C4-2B (cell line): ENCODE measurements at regions not wholly inside any gene's neighbourhood (a gene's known extent, or its start where the extent isn't known, plus 50 kb on each side); places are given as distances from the start of the nearest gene placed in this dataset.

Experiments
- H3K27ac ChIP-seq: fragments of 450-650 bp; 2 replicates; pipeline ENCODE4 v1.5.1; 2017
- CTCF ChIP-seq: fragments of 450-650 bp; conservative IDR thresholded peaks from 2 replicates; pipeline ENCODE4 v1.5.1; 2017; ENCODE audit warnings: mild to moderate bottlenecking
- ZFX ChIP-seq: fragments of 450-650 bp; IDR thresholded peaks from 2 replicates; pipeline ENCODE4 v1.6.1; 2017

GRCh38 chr2:167793725-167794124 lies 453.7 kb downstream of the STK39 start:
- H3K27ac ChIP-seq, result no peak overlapping the region
- TF ChIP-seq CTCF, result no peak

DNA sequence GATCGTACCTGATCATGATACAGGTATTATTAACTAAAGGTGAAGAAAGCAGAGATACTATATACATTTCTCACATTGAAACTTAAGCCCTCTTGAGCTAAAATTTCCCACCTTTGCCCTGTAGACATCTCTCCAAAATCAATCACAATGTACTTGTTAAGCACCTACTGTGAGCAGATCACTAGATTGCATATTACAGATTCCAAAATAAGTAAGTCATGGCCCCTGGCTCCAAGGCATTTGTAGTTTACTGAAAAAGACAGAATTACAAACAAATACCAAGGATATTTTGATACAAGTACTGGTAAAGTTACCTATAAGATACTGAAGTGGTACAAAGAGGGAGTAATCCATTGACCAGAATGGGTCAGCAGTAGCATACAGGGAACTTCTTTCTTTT lies 455.3 kb downstream of the STK39 start:
- TF ChIP-seq CTCF, result no peak
- TF ChIP-seq ZFX, result no peak
- no peak overlapping the region for H3K27ac ChIP-seq

DNA sequence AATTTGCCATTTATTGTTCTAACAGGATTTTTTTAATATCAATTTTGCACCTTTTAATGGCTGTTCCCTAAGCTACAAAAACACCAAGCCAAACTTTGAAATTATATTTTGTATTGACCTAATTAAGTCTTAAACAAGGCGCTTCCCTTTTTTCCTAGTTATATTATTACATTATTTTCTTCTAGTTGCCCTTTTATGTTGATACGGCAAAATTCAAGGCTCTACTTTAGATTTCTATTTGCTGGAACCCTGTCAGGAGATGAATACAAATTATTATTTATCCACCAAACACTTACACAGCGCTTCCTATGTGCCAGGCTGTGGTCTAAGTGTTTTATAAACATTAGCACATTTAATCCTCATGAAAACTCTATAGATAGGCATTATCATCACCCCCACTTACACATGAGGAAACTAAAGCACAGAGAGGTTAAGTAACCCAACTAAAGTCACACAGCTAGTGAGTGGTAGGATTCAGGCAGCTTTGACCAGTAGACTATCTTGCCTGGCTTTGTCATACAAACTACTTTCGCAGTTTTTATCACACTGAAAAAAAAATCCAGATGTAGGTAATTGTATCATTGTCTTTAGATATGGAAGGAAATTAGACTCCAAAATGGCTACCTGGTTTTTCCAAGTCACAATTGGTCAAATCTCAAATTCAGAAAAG lies 456.5 kb downstream of the STK39 start:
- TF ChIP-seq ZFX (no peak), CTCF (no peak)
- H3K27ac ChIP-seq, result no peak overlapping the region

DNA sequence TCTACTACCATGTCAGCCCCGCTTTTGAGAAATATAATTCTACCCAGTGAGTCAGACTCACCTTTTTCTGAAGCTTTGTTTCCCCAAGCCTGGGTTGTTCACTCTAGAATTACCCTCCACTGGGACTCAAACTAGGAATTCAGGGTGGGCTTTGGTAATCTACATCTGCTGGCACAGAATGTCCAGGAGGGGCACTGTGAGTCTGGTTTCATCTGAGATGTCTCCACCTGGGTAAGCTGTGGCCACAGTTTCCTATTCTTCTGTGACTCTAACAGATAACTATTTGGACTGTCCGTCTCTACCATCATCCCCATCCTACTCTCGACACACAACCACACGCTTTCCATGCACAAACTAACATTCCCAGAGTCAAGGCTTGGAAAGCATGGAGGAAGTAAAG lies 457.2 kb downstream of the STK39 start:
- TF ChIP-seq CTCF, result no peak
- TF ChIP-seq ZFX, result no peak
- no peak overlapping the region for H3K27ac ChIP-seq

GRCh38 chr2:167787562-167787961 lies 459.8 kb downstream of the STK39 start:
- H3K27ac ChIP-seq, result no peak overlapping the region
- TF ChIP-seq ZFX (no peak), CTCF (no peak)

DNA sequence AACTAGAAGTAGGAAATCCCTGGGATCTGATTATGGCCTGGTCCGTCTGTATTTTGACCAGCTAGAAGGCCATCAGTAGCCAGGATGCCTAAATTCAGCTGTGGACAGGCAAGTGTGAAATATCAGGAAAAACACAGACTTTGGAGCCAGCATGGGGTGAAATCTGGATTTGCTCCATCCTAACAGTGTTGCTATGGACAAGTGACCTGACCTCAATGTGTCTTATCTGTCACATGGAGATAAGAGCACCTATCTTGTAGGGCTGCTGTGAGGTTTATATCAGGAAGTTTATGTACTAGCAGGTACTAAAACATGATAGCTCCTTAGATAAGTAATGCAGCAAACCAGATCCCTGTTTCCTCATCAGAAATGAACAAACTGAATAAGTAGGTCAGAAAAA lies 460.4 kb downstream of the STK39 start:
- no peak for TF ChIP-seq CTCF
- no peak for TF ChIP-seq ZFX
- H3K27ac ChIP-seq, result no peak overlapping the region

GRCh38 chr2:167785606-167786216 lies 461.7 kb downstream of the STK39 start:
- no peak for TF ChIP-seq ZFX
- TF ChIP-seq CTCF, result no peak
- no peak overlapping the region for H3K27ac ChIP-seq
